ENCODE measurements at regions not wholly inside any gene's neighbourhood (a gene's known extent, or its start where the extent isn't known, plus 50 kb on each side); places are given as distances from the start of the nearest gene placed in this dataset.
"Not testable (repeated sequence)": the region's sequence is repeated elsewhere in the genome, so short reads cannot be mapped to it uniquely, and the experiment has no call there.

DNA sequence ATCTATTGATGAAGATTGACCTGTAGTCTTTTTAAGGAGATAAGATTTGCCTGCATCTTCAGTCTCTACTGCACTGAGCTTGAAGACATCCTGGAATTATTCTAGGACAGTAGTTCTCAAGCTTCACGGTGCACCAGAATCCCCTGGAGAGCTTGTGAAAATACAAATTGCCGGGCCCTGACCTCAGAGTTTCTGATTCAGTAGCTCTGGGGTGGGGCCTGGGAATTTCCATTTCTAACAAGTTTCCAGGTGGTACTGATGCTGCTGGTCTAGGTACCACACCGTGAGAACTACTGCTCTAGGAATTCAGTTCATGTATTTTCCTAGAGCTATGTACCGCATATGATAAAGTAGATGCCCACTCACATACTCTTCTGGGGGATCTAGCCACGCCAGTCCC lies 246.1 kb downstream of the HS3ST3B1 start:
- no peak overlapping the region for H3K27ac Mint-ChIP-seq
- no peak for DNase-seq (ENCODE audit: low spot score, unreplicated experiment)

DNA sequence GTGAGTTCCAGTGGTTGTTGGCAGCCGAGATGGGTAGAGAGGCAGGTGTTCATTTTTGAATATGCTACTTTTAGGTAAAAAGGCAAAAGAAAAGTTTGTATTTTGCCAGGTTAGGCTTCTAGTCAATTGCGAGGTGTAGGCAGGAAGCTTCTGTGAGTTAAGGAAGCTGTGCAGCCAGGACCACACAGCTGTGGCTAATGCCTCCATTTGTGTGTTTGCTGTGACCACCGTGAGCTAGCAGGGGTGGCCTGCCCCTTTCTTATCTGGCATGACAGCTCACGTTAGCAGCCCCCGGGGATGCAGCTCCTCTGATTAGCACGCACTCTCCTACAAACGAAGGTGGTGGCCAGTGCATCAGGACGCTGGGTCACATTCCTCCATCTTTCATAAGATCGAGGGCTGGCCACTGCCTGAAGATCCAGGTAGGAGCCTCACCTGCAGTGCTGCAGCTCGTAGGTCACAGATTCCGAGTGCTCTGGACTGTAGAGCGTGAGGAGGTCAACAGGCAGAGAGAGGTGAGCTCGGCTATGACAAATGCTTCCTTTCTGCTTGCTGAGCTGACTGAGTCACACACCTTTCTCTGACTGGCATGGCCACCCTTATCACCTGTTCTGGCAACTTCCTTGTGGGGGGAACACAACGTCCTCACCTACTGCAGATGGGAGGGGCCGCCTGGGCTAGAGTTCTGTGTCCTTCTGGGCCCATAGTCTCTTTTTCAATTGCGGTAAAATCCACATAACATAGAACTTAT lies 244.4 kb downstream of the HS3ST3B1 start:
- no peaks in the 10 kb centered on the region for H3K27me3 Mint-ChIP-seq
- TF ChIP-seq, protein P1, sequence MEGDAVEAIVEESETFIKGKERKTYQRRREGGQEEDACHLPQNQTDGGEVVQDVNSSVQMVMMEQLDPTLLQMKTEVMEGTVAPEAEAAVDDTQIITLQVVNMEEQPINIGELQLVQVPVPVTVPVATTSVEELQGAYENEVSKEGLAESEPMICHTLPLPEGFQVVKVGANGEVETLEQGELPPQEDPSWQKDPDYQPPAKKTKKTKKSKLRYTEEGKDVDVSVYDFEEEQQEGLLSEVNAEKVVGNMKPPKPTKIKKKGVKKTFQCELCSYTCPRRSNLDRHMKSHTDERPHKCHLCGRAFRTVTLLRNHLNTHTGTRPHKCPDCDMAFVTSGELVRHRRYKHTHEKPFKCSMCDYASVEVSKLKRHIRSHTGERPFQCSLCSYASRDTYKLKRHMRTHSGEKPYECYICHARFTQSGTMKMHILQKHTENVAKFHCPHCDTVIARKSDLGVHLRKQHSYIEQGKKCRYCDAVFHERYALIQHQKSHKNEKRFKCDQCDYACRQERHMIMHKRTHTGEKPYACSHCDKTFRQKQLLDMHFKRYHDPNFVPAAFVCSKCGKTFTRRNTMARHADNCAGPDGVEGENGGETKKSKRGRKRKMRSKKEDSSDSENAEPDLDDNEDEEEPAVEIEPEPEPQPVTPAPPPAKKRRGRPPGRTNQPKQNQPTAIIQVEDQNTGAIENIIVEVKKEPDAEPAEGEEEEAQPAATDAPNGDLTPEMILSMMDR (IDR thresholded peaks at IDR 0.05; ENCODE audit: unreplicated experiment), result no peak
- H3K4me3 Mint-ChIP-seq (ENCODE audit: low read depth), result no peak overlapping the region
- peaks cover 9% of the 10 kb centered on the region for H3K4me1 Mint-ChIP-seq (ENCODE audit: low read depth)
- DNase-seq (ENCODE audit: low spot score, unreplicated experiment), result no peak
- H3K36me3 Mint-ChIP-seq (ENCODE audit: insufficient read depth), result no peaks in the 10 kb centered on the region
- H3K27ac Mint-ChIP-seq, result peak overlapping the region; percentile 41
- no peaks in the 10 kb centered on the region for H3K9me3 Mint-ChIP-seq (ENCODE audit: low read depth)

More for the DNA sequence above, 246.1 kb downstream of the HS3ST3B1 start:
- Mint-ChIP-seq H3K9me3 (ENCODE audit: low read depth) (no peaks in the 10 kb centered on the region), H3K4me1 (ENCODE audit: low read depth) (peaks cover 8% of the 10 kb centered on the region), H3K36me3 (ENCODE audit: insufficient read depth) (no peaks in the 10 kb centered on the region), H3K27me3 (no peaks in the 10 kb centered on the region), H3K4me3 (ENCODE audit: low read depth) (no peak overlapping the region)
- TF ChIP-seq, protein P1 (IDR thresholded peaks at IDR 0.05; ENCODE audit: unreplicated experiment), result no peak

DNA sequence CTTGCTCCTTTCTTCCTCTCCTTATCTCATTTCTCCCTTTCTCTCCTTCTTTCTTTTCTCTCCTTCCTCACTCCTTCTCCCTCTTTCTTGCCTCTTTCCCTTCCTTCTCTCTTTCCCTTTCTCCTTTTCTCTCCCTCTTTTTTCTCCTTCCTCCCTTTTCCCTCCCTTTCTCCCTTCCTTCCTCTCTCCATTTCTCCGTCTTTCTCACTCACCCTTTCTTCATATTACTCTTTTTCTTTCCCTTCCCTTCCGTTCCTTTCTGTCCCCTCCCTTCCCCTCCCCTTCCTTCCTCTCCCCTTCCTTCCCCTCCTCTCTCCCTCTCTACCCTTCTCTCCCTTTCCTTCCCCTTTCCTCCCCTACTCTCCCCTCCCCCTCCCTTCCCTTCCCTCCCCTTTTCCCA lies 240.8 kb downstream of the HS3ST3B1 start:
- H3K27ac Mint-ChIP-seq, result no peak overlapping the region
- H3K4me1 Mint-ChIP-seq (ENCODE audit: low read depth), result peaks cover 9% of the 10 kb centered on the region
- H3K27me3 Mint-ChIP-seq, result no peaks in the 10 kb centered on the region
- DNase-seq (ENCODE audit: low spot score, unreplicated experiment), result no peak
- TF ChIP-seq, protein P1 (IDR thresholded peaks at IDR 0.05; ENCODE audit: unreplicated experiment), result no peak
- H3K9me3 Mint-ChIP-seq (ENCODE audit: low read depth), result peaks cover 5% of the 10 kb centered on the region
- H3K4me3 Mint-ChIP-seq (ENCODE audit: low read depth), result no peak overlapping the region
- H3K36me3 Mint-ChIP-seq (ENCODE audit: insufficient read depth), result peaks cover 1% of the 10 kb centered on the region

DNA sequence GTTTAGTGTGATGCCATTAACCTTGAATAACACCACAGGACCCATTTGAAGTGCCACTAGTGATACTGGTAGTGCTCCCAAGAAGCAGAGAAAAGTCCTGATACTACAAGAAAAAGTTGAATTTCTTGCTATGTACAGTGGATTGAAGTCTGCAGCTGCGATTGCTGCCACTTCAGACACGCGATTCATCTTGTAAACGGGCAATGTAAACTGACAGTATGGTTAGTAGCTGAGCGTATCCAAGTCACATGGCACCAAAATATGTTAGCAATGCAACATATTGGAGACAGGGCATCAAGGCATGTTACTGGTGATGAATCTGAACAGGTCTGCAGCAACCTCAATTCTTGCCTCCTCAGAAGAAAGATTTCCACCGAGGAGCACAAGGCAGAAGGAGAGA lies 238.9 kb downstream of the HS3ST3B1 start:
- DNase-seq (ENCODE audit: low spot score, unreplicated experiment), result no peak
- no peaks in the 10 kb centered on the region for H3K27me3 Mint-ChIP-seq
- TF ChIP-seq, protein P1 (IDR thresholded peaks at IDR 0.05; ENCODE audit: unreplicated experiment), result no peak
- peaks cover 1% of the 10 kb centered on the region for H3K4me1 Mint-ChIP-seq (ENCODE audit: low read depth)
- H3K9me3 Mint-ChIP-seq (ENCODE audit: low read depth), result peaks cover 5% of the 10 kb centered on the region
- H3K4me3 Mint-ChIP-seq (ENCODE audit: low read depth), result no peak overlapping the region
- no peak overlapping the region for H3K27ac Mint-ChIP-seq
- peaks cover 1% of the 10 kb centered on the region for H3K36me3 Mint-ChIP-seq (ENCODE audit: insufficient read depth)

DNA sequence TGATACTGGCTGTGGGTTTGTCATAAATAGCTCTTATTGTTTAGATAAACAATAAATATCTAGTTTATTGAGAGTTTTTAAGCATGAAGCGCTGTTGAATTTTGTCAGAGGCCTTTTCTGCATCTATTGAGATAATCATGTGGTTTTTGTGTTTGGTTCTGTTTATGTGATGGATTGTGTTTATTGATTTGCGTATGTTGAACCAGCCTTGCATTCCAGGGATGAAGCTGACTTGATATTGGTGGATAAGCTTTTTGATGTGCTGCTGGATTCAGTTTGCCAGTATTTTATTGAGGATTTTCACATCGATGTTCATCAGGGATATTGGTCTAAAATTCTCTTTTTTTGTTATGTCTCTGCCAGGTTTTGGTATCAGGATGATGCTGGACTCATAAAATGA lies 231.4 kb downstream of the HS3ST3B1 start:
- H3K9me3 Mint-ChIP-seq (ENCODE audit: low read depth), result peaks cover 26% of the 10 kb centered on the region
- H3K36me3 Mint-ChIP-seq (ENCODE audit: insufficient read depth); H3K4me1 Mint-ChIP-seq (ENCODE audit: low read depth); DNase-seq (ENCODE audit: low spot score, unreplicated experiment); H3K27ac Mint-ChIP-seq; H3K27me3 Mint-ChIP-seq; H3K4me3 Mint-ChIP-seq (ENCODE audit: low read depth): not testable (repeated sequence)
